Testis (tissue), 2 donors: ENCODE measurements at regions not wholly inside any gene's neighbourhood (a gene's known extent, or its start where the extent isn't known, plus 50 kb on each side); places are given as distances from the start of the nearest gene placed in this dataset.

ENCODE experiments used
- POLR2A ChIP-seq: fragments of 450-650 bp; IDR thresholded peaks from one replicate; pipeline ENCODE4 v1.6.1; 2017; ENCODE audit warnings: antibody characterized with exemption, mild to moderate bottlenecking, moderate library complexity
- TF ChIP-seq, protein P1 (sequence below), 3 experiments: fragments of 450-650 bp in 2 of 3; fragments of 200-600 bp in 1 of 3; sonication (generic) in 1 of 3; IDR thresholded peaks; one replicate each; pipeline ENCODE4 v1.5.1; 2016 to 2019; ENCODE audit warnings: antibody characterized with exemption in 3 of 3, mild to moderate bottlenecking in 2 of 3, moderate library complexity in 1 of 3

DNA sequence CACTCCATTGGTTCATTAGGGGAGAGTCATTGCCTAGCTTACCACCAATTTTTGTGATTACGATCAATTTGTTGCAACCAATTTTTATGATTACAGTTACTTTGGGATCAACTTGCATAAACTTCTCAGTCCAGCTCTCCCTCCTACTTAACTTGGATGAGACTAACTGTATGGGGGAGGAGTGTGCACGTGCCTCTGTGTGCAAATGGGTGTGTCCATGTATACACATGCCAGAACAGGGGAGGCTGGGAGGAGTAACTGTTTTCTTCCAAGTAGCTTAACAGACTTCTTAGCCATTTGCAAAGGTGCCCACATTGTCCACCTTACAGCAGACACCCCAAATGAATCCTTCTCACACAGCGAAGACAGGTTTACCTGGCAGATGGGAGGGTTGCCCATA, 117.7 kb upstream of the VCX3B start:
- TF ChIP-seq, protein P1, sequence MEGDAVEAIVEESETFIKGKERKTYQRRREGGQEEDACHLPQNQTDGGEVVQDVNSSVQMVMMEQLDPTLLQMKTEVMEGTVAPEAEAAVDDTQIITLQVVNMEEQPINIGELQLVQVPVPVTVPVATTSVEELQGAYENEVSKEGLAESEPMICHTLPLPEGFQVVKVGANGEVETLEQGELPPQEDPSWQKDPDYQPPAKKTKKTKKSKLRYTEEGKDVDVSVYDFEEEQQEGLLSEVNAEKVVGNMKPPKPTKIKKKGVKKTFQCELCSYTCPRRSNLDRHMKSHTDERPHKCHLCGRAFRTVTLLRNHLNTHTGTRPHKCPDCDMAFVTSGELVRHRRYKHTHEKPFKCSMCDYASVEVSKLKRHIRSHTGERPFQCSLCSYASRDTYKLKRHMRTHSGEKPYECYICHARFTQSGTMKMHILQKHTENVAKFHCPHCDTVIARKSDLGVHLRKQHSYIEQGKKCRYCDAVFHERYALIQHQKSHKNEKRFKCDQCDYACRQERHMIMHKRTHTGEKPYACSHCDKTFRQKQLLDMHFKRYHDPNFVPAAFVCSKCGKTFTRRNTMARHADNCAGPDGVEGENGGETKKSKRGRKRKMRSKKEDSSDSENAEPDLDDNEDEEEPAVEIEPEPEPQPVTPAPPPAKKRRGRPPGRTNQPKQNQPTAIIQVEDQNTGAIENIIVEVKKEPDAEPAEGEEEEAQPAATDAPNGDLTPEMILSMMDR (IDR thresholded peaks at IDR 0.05), result no peak
- no peak for TF ChIP-seq POLR2A
